GM18867 (cell line): ENCODE measurements at regions not wholly inside any gene's neighbourhood (a gene's known extent, or its start where the extent isn't known, plus 50 kb on each side); places are given as distances from the start of the nearest gene placed in this dataset.
"Not testable (repeated sequence)": the region's sequence is repeated elsewhere in the genome, so short reads cannot be mapped to it uniquely, and the experiment has no call there.

Experiments
- ATAC-seq: cut with Tn5 transposase; IDR thresholded peaks from one replicate; pipeline ENCODE4 v1.9.1; 2021; ENCODE audit warnings: mild to moderate bottlenecking, moderate library complexity; ENCODE audit not compliant: unreplicated experiment

- no peak for ATAC-seq
Observed at GRCh38 chr20:4441871-4442270, 192.8 kb upstream of the ADRA1D start.

DNA sequence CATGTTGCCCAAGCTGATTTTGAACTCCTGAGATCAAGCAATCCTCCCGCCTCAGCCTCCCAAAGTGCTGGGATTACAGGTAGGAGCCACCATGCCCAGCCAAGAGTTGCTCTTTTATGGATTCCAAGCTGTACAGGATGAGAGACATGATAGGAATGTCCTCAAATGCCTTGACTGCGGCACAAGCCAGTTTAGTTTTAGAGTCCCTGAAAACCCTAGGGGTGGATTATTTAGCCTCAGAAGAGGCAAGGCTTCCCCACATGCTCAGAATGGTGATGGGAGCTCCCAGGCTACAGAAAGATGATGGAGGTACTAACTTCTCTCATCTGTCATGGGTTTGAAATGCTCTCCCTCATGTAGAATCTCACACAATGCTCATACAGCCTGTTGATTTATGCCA, 192.1 kb upstream of the ADRA1D start:
- no peak for ATAC-seq

GRCh38 chr20:4439461-4439860, 190.4 kb upstream of the ADRA1D start:
- no peak for ATAC-seq

DNA sequence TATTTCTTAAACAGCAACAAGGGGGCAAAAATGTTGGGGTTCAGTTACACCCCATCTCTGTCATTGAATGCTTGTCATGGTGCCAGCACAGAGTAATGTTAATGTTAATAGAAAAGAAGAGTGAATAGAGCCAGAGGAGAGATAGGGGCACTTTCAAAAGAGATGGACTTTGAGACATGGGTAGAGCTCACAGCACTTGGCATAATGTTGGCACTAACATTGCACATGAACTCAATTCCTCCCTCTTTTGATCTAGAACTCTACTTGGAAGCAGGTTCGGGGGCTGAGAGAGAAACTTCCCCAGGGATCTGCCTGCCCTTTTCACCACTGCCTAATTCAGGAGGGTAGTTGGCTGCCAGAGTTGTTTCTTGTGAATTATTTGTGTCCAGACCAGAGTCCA, 188.0 kb upstream of the ADRA1D start:
- ATAC-seq, result no peak

DNA sequence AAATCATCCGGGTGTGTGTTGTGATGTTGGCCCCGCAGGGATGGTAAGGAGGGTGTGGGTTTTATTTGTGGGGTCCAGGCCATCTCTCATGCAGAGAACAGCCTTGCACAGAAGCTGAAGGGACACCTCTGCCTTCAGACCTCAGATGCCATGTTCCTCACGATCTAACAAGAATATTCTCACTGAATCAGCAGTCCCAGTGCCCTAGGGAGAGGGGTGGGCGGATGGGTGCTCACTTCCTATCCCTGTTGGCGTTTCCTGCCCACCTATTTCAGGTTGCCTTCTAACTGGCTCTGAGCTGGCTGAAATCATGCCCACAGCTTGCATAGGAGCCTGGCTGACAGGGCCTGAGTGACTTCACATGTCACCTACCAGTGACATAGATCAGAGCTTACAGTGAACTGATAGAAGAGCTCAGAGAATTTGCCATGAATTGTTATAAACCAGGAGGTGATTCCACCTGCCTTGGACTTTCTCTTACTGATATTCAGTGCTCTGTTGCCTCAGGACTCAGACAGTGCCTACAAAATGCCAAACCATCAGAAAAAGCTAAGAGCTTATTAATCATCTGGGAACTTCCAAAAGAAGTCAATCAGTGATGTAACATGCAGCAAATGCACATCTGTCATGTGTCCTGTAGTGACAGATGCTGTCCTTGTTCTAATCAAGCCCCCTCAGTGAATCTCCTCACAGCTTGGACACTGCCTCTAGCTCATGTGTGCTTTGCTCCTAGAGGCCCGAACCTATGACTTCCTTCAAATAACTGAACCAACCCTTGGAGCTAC, 186.8 kb upstream of the ADRA1D start:
- no peak for ATAC-seq

DNA sequence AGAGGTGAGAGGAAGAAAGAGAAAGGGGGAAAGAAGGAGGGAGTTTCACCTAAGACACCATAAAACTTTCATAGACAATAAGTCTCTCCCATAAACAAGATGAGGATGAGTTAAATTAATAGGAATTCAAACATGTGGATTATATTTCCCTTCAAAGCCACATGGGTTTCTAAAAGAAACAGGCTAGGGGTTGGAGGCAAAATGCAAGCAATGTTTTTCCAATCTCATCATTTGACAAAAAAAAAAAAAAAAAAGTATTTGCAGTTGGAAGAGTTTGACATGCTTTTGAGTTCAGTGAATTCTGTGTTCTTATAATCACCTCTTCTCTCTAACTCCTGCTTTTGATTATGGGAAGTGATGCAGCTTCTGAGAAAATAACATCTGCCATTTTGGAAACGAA, 186.1 kb upstream of the ADRA1D start:
- ATAC-seq, result no peak

DNA sequence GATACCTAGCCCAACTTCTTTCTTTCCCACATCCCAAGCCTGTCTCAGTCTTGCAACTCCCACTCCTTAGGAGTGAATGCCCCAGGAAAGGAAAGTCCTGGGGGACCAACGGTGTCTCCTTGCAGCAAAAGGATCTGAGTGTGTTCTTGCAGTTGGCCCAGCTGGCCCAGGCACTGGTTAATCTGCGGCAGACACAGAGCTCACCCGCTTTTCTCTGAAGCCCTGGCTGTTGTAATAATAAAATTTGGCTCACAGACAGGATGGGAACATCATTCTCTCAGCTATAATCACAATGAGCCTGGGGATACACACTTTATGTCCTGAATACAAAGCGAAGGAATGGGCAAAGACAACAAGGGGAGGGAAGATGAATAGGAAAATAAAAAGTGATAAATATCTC, 185.6 kb upstream of the ADRA1D start:
- ATAC-seq, result no peak

GRCh38 chr20:4431446-4431845, 182.4 kb upstream of the ADRA1D start:
- ATAC-seq, result no peak

GRCh38 chr20:4430826-4431225, 181.7 kb upstream of the ADRA1D start:
- not testable (repeated sequence) for ATAC-seq

GRCh38 chr20:4427940-4428586, 179.0 kb upstream of the ADRA1D start:
- ATAC-seq, result no peak

- ATAC-seq, result no peak
Observed at GRCh38 chr20:4418141-4418540, 169.1 kb upstream of the ADRA1D start.

DNA sequence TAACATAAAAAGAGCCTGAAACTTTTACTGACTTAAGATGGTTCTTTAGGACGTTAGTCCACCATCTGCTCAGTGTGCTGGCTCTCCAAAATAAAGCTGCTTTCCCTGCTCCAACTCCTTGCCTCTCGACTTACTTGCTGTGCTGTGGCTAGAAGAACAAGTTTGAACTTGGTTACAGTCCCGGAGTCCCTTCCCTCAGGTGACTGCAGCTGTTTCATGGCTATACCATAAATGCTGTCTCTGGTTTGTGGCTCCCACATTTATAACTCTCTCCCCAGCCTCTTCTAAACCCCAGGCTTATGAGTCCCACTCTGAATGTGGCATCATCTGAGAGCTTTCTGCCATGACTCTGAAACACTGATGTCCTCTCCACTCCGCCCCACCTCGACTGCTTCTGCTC, 166.2 kb upstream of the ADRA1D start:
- ATAC-seq, result no peak

DNA sequence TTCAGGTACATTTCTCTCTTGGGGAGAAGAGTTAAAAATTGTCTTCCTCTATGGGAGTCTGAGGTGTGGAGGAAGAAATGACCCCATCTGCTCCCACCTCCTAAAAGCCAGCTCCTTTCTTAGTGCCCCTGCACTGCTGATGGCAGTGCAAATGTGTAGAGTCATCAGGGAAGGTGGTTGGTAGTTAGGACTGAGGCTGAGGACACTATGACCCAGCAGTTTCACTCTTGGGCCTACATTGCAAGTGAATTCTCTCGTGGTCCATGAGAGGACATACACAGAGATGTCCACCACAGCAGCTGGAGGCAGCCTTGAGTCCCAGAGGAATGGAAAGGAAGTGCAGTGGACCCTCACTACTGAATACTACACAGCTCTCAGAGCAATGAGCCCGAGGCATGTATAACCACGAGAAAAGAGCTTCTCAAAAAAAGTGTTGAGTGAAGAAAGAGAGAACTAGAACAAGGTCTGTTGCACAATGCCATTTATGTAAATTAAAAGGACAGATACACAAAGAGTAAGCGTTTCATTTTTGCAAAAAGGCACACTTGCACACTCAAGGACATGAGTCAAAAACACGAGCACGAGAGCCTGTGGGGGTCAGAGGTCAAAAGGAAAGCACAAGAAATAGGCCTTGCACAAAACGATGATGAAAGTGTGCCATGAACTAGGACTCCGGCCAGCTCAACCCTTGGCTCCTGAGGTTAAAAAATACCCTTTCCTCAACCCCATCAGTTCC, 164.4 kb upstream of the ADRA1D start:
- ATAC-seq, result no peak

- no peak for ATAC-seq
Observed at GRCh38 chr20:4412216-4412615, 163.1 kb upstream of the ADRA1D start.

- no peak for ATAC-seq
Observed at GRCh38 chr20:4411744-4412143, 162.7 kb upstream of the ADRA1D start.

DNA sequence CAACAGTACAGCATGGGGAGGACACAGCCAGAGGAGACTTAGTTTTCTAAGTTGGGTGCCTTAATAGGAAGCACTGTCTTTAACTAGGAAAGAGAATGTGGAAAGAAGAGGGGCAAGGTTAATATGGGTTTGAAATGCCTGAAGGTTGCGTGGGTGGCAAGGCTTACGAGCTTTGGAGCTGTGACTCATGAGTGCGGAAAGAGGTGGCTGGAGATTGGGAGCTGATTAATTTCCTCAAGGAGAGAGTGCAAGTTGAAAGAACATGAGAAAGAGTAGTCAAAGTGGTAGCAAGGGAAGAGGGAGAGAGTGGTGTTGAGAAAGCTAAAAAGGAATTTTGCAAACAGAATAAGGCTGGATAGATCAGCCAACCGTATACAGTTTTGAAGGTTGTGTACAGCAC, 157.5 kb upstream of the ADRA1D start:
- no peak for ATAC-seq

GRCh38 chr20:4401601-4402000, 152.5 kb upstream of the ADRA1D start:
- no peak for ATAC-seq

DNA sequence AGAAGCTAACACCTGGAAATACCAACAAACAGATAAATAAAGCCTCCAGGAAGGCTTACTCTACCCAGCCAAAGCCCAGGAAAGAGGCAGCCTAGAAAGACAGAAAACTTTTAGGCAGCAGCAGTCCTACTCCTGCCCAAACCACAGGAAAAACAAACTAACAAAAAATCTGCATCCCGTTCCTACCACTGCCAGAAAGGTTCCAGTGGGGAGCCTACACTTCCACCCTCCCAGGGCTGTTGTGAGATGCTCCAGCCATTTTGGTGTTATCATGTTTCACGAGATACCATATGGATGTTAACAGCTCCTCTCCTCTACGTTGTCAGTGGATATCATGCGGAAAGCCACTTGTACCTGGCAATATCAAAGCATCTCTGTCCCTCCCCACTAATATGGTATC, 135.9 kb upstream of the ADRA1D start:
- no peak for ATAC-seq

GRCh38 chr20:4383961-4384360, 134.9 kb upstream of the ADRA1D start:
- ATAC-seq, result no peak

DNA sequence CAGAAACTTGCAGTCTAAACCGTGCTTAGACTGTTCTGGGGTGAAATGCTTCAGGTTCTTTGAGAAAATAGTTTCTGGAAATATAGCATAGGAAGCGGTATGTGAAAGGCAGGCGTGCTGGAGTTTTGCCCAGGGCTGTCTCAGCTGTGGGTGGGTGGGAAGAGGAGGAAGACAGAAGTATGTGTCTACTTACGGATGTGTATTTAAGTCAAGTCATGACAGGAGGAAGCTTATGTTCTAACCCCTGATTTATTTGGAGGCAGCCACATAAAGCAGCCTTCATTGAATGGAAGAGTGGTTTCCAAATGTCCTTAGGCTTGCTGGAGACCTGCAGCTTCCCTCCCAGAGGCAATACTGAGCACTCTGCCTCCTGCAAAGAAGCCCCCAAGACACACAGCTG, 126.8 kb upstream of the ADRA1D start:
- ATAC-seq, result no peak

DNA sequence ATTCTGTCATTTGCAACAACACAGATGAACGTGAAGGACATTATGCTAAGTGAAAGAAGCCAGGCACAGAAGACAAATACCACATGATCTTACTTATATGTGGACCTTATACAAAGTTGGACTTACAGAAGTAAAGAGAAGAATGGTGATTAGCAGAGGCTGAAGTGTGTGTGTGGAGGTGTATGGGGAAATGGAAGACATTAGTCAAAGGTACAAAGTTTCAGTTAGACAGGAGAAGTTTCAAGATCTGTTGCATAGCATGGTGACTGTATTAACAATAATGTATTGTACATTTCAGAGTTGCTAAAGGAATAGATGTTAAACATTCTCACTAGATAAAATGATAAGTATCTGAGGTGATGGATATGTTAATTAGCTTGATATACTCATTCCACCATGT, 124.4 kb upstream of the ADRA1D start:
- no peak for ATAC-seq

DNA sequence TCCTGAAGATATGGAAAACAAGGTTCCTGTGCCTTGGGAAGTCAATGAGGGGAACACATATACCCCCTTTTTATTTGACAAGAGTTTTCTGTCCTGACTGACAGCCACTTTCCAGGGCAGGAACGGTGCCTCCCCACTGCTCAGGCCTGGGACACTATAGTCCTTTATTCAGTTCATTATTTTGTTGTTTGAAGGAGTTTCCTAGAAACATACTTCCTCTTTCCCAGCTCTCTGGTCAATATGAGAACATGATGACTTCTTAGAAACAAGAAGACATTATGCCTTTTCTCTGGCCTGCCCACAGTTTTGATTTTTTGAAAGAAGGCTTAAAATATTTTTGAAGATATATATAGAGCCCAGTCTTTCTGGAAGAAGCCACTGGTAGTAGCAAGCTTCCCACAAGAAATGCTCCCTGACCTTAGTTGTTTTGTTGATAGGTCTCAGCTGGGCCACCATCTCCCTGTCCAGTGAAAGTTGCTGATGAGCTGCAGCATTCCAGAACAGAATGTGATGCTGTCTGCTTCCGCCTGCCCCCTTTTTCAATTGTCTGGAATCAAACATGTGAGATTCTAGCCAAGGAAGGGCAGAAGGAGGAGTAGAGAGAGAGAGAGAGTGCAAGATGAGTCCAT, 122.7 kb upstream of the ADRA1D start:
- ATAC-seq, result no peak
